Fibroblast of lung (primary cell): ENCODE measurements at regions not wholly inside any gene's neighbourhood (a gene's known extent, or its start where the extent isn't known, plus 50 kb on each side); places are given as distances from the start of the nearest gene placed in this dataset.

Experiments used
- EZH2 ChIP-seq: IDR thresholded peaks from 2 replicates; pipeline ENCODE4 v1.5.1; 2012; ENCODE audit warnings: low read length, control low read depth, mild to moderate bottlenecking; ENCODE audit errors: missing control alignments
- TF ChIP-seq, protein P1 (sequence below), 2 donors: IDR thresholded peaks in 1 of 2; conservative IDR thresholded peaks in 1 of 2; 1 replicate in 1 of 2; 2 replicates in 1 of 2; pipeline ENCODE4 v1.5.1; 2011 to 2012; ENCODE audit warnings: low read length in 2 of 2, control low read depth in 1 of 2, inconsistent platforms in 1 of 2, low read depth in 1 of 2, mild to moderate bottlenecking in 1 of 2

DNA sequence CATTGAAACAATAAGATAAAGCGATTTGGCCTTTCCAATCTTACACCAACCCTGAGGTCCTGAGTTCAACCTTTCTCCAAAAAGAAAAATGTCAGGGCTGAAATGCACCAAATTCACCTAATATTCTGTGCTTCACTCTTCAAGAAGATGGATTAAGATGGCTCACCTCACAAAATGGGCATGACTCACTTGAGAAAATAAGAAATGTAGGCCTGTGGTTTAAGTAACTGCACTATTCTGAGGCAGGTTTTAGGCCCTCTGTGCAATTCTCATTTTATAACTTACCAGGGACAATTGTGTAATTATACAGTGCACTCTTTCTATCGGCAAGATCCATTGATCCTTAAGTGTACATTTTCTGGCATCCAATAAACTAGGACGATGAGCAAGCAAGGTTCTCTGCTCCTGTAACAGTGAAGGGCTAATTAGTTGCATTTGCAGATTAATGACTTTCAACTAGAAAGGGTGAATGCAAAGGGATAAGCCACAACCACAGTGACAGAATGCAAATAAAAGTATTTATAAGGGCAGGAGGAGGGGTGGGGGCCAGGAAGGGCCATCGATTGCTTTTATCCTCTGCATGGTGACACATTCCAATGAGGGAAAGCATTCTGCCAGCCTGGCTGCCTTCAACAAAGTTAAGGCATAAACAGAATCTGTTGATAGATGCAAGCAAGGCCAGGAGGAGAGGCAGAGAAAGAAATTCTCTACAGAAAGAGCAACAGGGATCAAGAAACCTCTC, 214.5 kb downstream of the CAAP1 start:
- TF ChIP-seq, protein P1, sequence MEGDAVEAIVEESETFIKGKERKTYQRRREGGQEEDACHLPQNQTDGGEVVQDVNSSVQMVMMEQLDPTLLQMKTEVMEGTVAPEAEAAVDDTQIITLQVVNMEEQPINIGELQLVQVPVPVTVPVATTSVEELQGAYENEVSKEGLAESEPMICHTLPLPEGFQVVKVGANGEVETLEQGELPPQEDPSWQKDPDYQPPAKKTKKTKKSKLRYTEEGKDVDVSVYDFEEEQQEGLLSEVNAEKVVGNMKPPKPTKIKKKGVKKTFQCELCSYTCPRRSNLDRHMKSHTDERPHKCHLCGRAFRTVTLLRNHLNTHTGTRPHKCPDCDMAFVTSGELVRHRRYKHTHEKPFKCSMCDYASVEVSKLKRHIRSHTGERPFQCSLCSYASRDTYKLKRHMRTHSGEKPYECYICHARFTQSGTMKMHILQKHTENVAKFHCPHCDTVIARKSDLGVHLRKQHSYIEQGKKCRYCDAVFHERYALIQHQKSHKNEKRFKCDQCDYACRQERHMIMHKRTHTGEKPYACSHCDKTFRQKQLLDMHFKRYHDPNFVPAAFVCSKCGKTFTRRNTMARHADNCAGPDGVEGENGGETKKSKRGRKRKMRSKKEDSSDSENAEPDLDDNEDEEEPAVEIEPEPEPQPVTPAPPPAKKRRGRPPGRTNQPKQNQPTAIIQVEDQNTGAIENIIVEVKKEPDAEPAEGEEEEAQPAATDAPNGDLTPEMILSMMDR (conservative IDR thresholded peaks at IDR 0.05 in 1 of 2, IDR thresholded peaks at IDR 0.05 in 1 of 2; ENCODE audit: low read depth in 1 of 2, low read length in 2 of 2), result no peak
- TF ChIP-seq EZH2, result no peak
